Sigmoid colon (tissue), 6 donors: ENCODE measurements at regions not wholly inside any gene's neighbourhood (a gene's known extent, or its start where the extent isn't known, plus 50 kb on each side); places are given as distances from the start of the nearest gene placed in this dataset.

Experiments
- DNase-seq: peaks from one replicate; pipeline ENCODE4 v3.0.0-alpha.2; 2019
- H3K27ac ChIP-seq, 4 donors: fragments of 200-600 bp; sonication (generic); one replicate each; pipeline ENCODE4 v1.5.1; 2016 to 2019; ENCODE audit warnings: mild to moderate bottlenecking in 1 of 4
- H3K27me3 ChIP-seq, 3 donors: fragments of 200-600 bp; sonication (generic); one replicate each; pipeline ENCODE4 v1.5.1; 2019; ENCODE audit warnings: mild to moderate bottlenecking in 1 of 3
- H3K36me3 ChIP-seq, 4 donors: fragments of 200-600 bp; sonication (generic); one replicate each; pipeline ENCODE4 v1.5.1; 2016 to 2019
- H3K4me1 ChIP-seq, 4 donors: fragments of 200-600 bp; sonication (generic); one replicate each; pipeline ENCODE4 v1.5.1; 2017 to 2019
- H3K4me3 ChIP-seq, 4 donors: fragments of 200-600 bp; sonication (generic); one replicate each; pipeline ENCODE4 v1.5.1; 2017 to 2019; ENCODE audit warnings: mild to moderate bottlenecking in 2 of 4, moderate library complexity in 1 of 4
- H3K9me3 ChIP-seq, 4 donors: fragments of 200-600 bp in 3 of 4; sonication (generic) in 3 of 4; one replicate each; pipeline versions ENCODE4 v1.5.1 to v1.6.1; 2013 to 2019
- CTCF ChIP-seq, 4 experiments: fragments of 450-650 bp in 3 of 4; fragments of 200-600 bp in 1 of 4; IDR thresholded peaks; one replicate each; pipeline ENCODE4 v1.5.1; 2016 to 2019; ENCODE audit warnings: antibody characterized with exemption in 4 of 4, mild to moderate bottlenecking in 3 of 4, moderate library complexity in 2 of 4
- EP300 ChIP-seq, 4 donors: sonication (generic); formaldehyde crosslinking; IDR thresholded peaks; one replicate each; pipeline ENCODE4 v1.6.1; 2017; ENCODE audit warnings: antibody characterized with exemption in 4 of 4
- POLR2A ChIP-seq, 2 donors: fragments of 450-650 bp; IDR thresholded peaks; one replicate each; pipeline ENCODE4 v1.6.1; 2016; ENCODE audit warnings: antibody characterized with exemption in 2 of 2, mild to moderate bottlenecking in 2 of 2, moderate library complexity in 2 of 2
- POLR2AphosphoS5 ChIP-seq, 4 donors: sonication (generic); formaldehyde crosslinking; IDR thresholded peaks; one replicate each; pipeline ENCODE4 v1.6.1; 2017; ENCODE audit warnings: antibody characterized with exemption in 4 of 4
- WGBS, 2 donors: extraction: QIAGEN DNeasy Blood & Tissue Kit; methylation state at CpG; one replicate each; pipeline ENCODE4 v1.1.7; 2013; 5-methylcytosine and 5-hydroxymethylcytosine counted together
- intact Hi-C: fragments of 100-400 bp; cut with DNase I; formaldehyde crosslinking; loops from one replicate; pipeline ENCODE4 v1.15.1; 2023
- donor health status: healthy with polysubstance abuse.
- donor health status: healthy.

GRCh38 chr5:67978171-67978570, 237.4 kb upstream of the PIK3R1 start:
- no peak for DNase-seq
- Histone ChIP-seq H3K36me3 (no peaks in the 10 kb centered on the region), H3K9me3 (no peaks in the 10 kb centered on the region), H3K27ac (peak overlapping the region in 1 of 4 donors; percentile 21), H3K27me3 (no peaks in the 10 kb centered on the region), H3K4me1 (peaks cover 0 to 14% (median 10%) of the 10 kb centered on the region in 4 donors), H3K4me3 (no peak overlapping the region)
- WGBS, 2 donors, result 80 to 84% methylated on average over 2 of the region's 2 CpGs
- intact Hi-C loops, result no loop called here
- TF ChIP-seq POLR2AphosphoS5 (IDR thresholded peaks at IDR 0.05) (no peak), POLR2A (IDR thresholded peaks at IDR 0.05) (no peak), CTCF (IDR thresholded peaks at IDR 0.05) (no peak)

DNA sequence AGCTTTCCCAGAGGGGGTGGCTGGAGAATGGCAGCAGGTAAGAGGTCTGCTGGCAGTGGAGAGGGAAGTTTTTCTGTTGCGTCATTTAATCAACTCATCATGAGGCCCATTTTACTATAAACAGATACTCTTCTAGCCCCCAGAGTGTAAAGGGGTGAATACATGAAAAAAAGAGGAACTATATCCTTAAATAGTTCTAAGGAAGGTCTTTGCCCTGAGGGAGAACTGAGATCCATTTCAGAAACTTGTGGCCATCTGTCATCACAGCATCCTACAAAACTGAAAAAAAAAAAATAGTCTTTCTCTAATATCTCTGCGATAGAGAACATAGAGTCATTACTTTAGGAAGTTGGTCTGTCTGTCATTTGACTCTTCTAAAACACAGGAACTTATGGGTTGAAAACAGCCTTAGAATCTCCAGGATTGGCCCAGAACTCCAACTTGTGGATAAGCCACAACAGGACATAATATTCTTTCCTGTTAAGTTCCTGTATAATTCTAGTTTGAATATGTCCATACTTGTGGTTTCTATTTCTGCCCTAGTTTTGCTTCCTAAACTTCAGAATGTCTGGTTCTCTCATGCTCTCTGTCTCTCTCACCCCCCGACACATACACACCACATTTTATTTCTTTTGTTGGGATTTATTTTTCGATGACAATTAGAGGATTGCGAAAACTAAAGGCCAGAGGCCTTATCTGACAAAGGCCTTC, 238.5 kb upstream of the PIK3R1 start:
- WGBS, 2 donors, result 75 to 86% methylated on average over 5 of the region's 5 CpGs
- no peak overlapping the region for H3K4me3 ChIP-seq
- no peaks in the 10 kb centered on the region for H3K9me3 ChIP-seq
- H3K27ac ChIP-seq, result peak overlapping the region in 3 of 4 donors; percentile 1 to 29 (median 13)
- H3K36me3 ChIP-seq, result no peaks in the 10 kb centered on the region
- intact Hi-C loops, result no loop called here
- H3K4me1 ChIP-seq, result peaks cover 0 to 16% (median 11%) of the 10 kb centered on the region in 4 donors
- no peak for TF ChIP-seq EP300 (IDR thresholded peaks at IDR 0.05)
- no peak for TF ChIP-seq CTCF (IDR thresholded peaks at IDR 0.05)
- no peak for TF ChIP-seq POLR2A (IDR thresholded peaks at IDR 0.05)
- TF ChIP-seq POLR2AphosphoS5 (IDR thresholded peaks at IDR 0.05), result no peak
- no peak for DNase-seq
- no peaks in the 10 kb centered on the region for H3K27me3 ChIP-seq

DNA sequence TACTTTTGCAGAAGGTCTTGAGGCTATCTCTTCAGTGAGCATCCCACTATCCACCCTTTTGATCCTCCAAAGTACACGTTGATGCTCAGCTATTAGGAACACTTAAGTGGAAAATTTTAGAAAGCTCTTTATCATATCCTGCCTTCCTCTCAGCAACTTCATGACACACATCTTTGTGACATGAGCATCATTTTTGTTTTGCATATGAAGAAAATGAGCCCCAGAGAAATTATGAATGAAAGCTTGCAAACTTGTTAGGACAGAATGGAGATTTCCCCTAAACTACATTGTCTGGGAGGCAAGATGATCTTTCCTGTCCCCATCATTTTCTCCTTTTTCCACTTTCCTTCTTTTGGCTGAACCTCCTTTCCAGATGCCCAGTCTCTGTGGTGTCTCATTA, 239.4 kb upstream of the PIK3R1 start:
- Histone ChIP-seq H3K4me3 (no peak overlapping the region), H3K4me1 (peaks cover 0 to 25% (median 17%) of the 10 kb centered on the region in 4 donors), H3K27me3 (no peaks in the 10 kb centered on the region), H3K36me3 (no peaks in the 10 kb centered on the region), H3K27ac (no peak overlapping the region), H3K9me3 (no peaks in the 10 kb centered on the region)
- 82 to 85% methylated on average over 1 of the region's 1 CpG for WGBS, 2 donors
- intact Hi-C loops, result no loop called here
- no peak for TF ChIP-seq POLR2A (IDR thresholded peaks at IDR 0.05)
- TF ChIP-seq CTCF (IDR thresholded peaks at IDR 0.05), result no peak
- TF ChIP-seq EP300 (IDR thresholded peaks at IDR 0.05), result no peak
- no peak for TF ChIP-seq POLR2AphosphoS5 (IDR thresholded peaks at IDR 0.05)
- DNase-seq, result no peak

GRCh38 chr5:67974471-67974870, 241.1 kb upstream of the PIK3R1 start:
- no peak for DNase-seq
- H3K36me3 ChIP-seq, result no peaks in the 10 kb centered on the region
- H3K4me1 ChIP-seq, result peaks cover 0 to 30% (median 26%) of the 10 kb centered on the region in 4 donors
- no peak overlapping the region for H3K4me3 ChIP-seq
- no peak for TF ChIP-seq EP300 (IDR thresholded peaks at IDR 0.05)
- no peak for TF ChIP-seq CTCF (IDR thresholded peaks at IDR 0.05)
- TF ChIP-seq POLR2AphosphoS5 (IDR thresholded peaks at IDR 0.05), result no peak
- TF ChIP-seq POLR2A (IDR thresholded peaks at IDR 0.05), result no peak
- H3K9me3 ChIP-seq, result no peaks in the 10 kb centered on the region
- H3K27ac ChIP-seq, result no peak overlapping the region
- no peaks in the 10 kb centered on the region for H3K27me3 ChIP-seq
- intact Hi-C loops, result no loop called here

DNA sequence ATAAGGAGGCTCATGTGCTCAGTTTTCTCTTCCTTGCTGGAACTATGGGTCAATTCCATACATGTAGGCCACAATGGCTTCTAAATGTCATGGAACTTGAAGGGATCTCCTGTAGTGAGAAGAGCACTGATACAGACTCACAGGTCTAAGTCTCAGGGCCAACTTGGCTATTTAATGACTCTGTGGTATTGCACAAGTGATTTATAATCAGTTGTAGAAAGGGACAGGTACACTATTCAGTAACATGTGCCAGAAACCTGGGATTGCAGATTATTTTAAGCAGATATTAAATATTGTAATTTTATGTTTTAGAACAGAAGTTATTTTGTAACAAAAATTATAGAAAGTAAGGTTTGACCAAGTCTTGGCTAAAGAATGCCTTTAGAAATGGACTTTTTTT, 241.5 kb upstream of the PIK3R1 start:
- H3K36me3 ChIP-seq, result no peaks in the 10 kb centered on the region
- no peaks in the 10 kb centered on the region for H3K9me3 ChIP-seq
- intact Hi-C loops, result no loop called here
- H3K27me3 ChIP-seq, result no peaks in the 10 kb centered on the region
- no peak overlapping the region for H3K4me3 ChIP-seq
- H3K4me1 ChIP-seq, result peaks cover 0 to 30% (median 26%) of the 10 kb centered on the region in 4 donors
- no peak for DNase-seq
- TF ChIP-seq CTCF (IDR thresholded peaks at IDR 0.05) (no peak), POLR2A (IDR thresholded peaks at IDR 0.05) (no peak), POLR2AphosphoS5 (IDR thresholded peaks at IDR 0.05) (no peak), EP300 (IDR thresholded peaks at IDR 0.05) (no peak)
- H3K27ac ChIP-seq, result no peak overlapping the region
